Neutrophil (primary cell): ENCODE measurements at regions not wholly inside any gene's neighbourhood (a gene's known extent, or its start where the extent isn't known, plus 50 kb on each side); places are given as distances from the start of the nearest gene placed in this dataset.
A peak's percentile ranks its signal among the peaks of the same experiment; 100 is the strongest.

Experiments
- H3K27ac ChIP-seq: fragments of 200-600 bp; sonication (generic); 2 replicates; pipeline ENCODE4 v1.5.1; 2016; ENCODE audit warnings: mild to moderate bottlenecking, moderate library complexity
- H3K27me3 ChIP-seq: fragments of 200-600 bp; sonication (generic); 2 replicates; pipeline ENCODE4 v1.6.0; 2016; ENCODE audit warnings: mild to moderate bottlenecking
- H3K36me3 ChIP-seq: fragments of 200-600 bp; sonication (generic); 2 replicates; pipeline ENCODE4 v1.5.1; 2017
- H3K4me1 ChIP-seq, 2 experiments: fragments of 200-600 bp in 1 of 2; sonication (generic) in 1 of 2; 1 replicate in 1 of 2; 2 replicates in 1 of 2; pipeline versions ENCODE4 v1.5.1 to v1.6.1; 2013 to 2016; ENCODE audit warnings: low read depth in 1 of 2, low read length in 1 of 2, mild to moderate bottlenecking in 1 of 2, moderate library complexity in 1 of 2; ENCODE audit not compliant: control insufficient read depth in 1 of 2, insufficient read depth in 1 of 2
- H3K4me3 ChIP-seq, 2 experiments: fragments of 200-600 bp in 1 of 2; sonication (generic) in 1 of 2; 1 replicate in 1 of 2; 2 replicates in 1 of 2; pipeline ENCODE4 v1.5.1; 2013 to 2016; ENCODE audit warnings: low read depth in 1 of 2, low read length in 1 of 2, mild to moderate bottlenecking in 1 of 2, moderate library complexity in 1 of 2
- H3K9me3 ChIP-seq: fragments of 200-600 bp; sonication (generic); 2 replicates; pipeline ENCODE4 v1.5.1; 2016
- CTCF ChIP-seq: fragments of 200-600 bp; sonication (generic); IDR thresholded peaks from 2 replicates; pipeline ENCODE4 v1.5.1; 2016; ENCODE audit warnings: antibody characterized with exemption

- peaks cover 36% of the 10 kb centered on the region for H3K27me3 ChIP-seq
- TF ChIP-seq CTCF = no peak
These were observed 146.2 kb upstream of the RET start for GRCh38 chr10:42930516-42931192.

GRCh38 chr10:42932116-42932515 is 144.8 kb upstream of the RET start:
- no peaks in the 10 kb centered on the region for H3K9me3 ChIP-seq
- H3K27me3 ChIP-seq = peaks cover 36% of the 10 kb centered on the region
- H3K4me1 ChIP-seq = peaks cover 15 to 18% of the 10 kb centered on the region in 2 experiments
- no peaks in the 10 kb centered on the region for H3K36me3 ChIP-seq
- no peak overlapping the region for H3K4me3 ChIP-seq
- no peak for TF ChIP-seq CTCF
- no peak overlapping the region for H3K27ac ChIP-seq

More at GRCh38 chr10:42930516-42931192, 146.2 kb upstream of the RET start:
- Histone ChIP-seq H3K4me1 (peaks cover 15 to 18% of the 10 kb centered on the region in 2 experiments), H3K4me3 (no peak overlapping the region), H3K9me3 (no peaks in the 10 kb centered on the region), H3K27ac (no peak overlapping the region), H3K36me3 (no peaks in the 10 kb centered on the region)

GRCh38 chr10:42932735-42933447 is 144.0 kb upstream of the RET start:
- Histone ChIP-seq H3K27ac (no peak overlapping the region), H3K4me3 (peak overlapping the region; percentile 31 to 50), H3K9me3 (no peaks in the 10 kb centered on the region), H3K36me3 (no peaks in the 10 kb centered on the region), H3K4me1 (peaks cover 15 to 18% of the 10 kb centered on the region in 2 experiments), H3K27me3 (peaks cover 36% of the 10 kb centered on the region)
- no peak for TF ChIP-seq CTCF

GRCh38 chr10:42933448-42934340 is 143.2 kb upstream of the RET start:
- no peak overlapping the region for H3K27ac ChIP-seq
- peaks cover 36% of the 10 kb centered on the region for H3K27me3 ChIP-seq
- H3K9me3 ChIP-seq = no peaks in the 10 kb centered on the region
- peaks cover 15 to 18% of the 10 kb centered on the region in 2 experiments for H3K4me1 ChIP-seq
- TF ChIP-seq CTCF = no peak
- no peaks in the 10 kb centered on the region for H3K36me3 ChIP-seq
- peak overlapping the region; percentile 31 to 50 for H3K4me3 ChIP-seq

- Histone ChIP-seq H3K36me3 (no peaks in the 10 kb centered on the region), H3K9me3 (no peaks in the 10 kb centered on the region), H3K4me3 (peak overlapping the region in 1 of 2 experiments; percentile 50), H3K27me3 (peaks cover 36% of the 10 kb centered on the region), H3K27ac (no peak overlapping the region), H3K4me1 (peaks cover 15 to 18% of the 10 kb centered on the region in 2 experiments)
- TF ChIP-seq CTCF = no peak
These were observed 142.5 kb upstream of the RET start for GRCh38 chr10:42934351-42934811.
